NK-92 treated with Interleukin-12 subunit alpha and Interleukin-12 subunit beta, amount 100 ng/mL, for 24 hours (cell line): ENCODE measurements at regions not wholly inside any gene's neighbourhood (a gene's known extent, or its start where the extent isn't known, plus 50 kb on each side); places are given as distances from the start of the nearest gene placed in this dataset.
"Not testable (repeated sequence)": the region's sequence is repeated elsewhere in the genome, so short reads cannot be mapped to it uniquely, and the experiment has no call there.

Experiments
- DNase-seq: peaks from one replicate; lab custom pipeline; 2025; lab: John Stamatoyannopoulos, UW

DNA sequence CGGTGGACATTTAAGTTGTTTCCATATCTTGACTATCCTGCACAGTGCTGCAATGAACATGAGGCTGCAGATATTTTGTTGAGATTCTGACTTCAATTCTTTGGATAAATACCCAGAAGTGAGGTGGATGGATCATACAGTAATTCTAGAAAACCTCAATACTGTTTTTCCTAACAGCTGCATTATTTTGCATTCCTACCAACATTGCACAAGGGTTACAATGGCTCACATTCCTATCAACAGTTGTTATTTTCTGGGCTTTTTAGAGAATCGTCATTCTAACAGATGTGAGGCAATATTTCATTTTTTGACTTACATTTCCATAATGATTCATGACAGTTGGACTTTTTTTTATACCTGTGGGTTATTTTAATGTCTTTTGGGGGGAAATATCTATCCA is 716.9 kb upstream of the ANO3 start:
- no peak for DNase-seq

DNA sequence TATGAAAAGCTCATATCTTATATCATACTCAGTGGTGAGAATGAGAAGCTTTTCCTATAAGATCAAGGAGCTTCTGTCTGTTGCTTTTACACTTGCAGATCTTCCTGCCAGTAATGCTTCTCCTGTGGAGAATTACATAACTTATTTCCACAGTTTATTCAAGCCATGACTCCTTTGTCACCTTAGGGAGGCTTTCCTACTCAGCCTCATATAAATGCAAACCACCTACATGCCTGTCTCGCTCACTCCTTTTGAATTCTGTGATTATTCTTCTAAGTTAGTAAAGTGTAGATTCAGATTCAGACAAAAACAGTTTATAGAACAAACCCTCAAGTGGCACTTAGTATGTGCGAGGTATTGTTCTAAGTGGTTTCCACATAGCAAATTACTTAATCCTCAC is 716.1 kb upstream of the ANO3 start:
- DNase-seq = no peak

DNA sequence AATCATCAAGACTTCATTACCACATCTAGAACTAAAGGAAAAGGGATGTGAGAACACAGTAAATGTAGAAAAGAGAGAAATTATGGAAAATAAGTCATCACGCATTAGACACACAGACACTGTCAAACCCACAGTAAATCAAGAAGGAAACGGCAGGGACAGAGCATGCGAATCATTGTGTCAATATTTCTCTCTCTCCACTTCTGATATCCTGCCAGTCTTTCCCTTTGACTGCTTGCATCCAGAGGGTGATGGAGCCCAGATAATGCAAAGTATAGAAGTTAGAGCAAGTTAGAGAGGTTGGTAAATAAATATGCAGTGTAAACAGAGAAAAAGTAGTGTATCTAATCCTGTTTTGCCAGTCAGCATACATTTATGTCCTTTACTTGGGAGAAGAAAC is 706.8 kb upstream of the ANO3 start:
- no peak for DNase-seq

GRCh38 chr11:25628030-25628429 is 703.9 kb upstream of the ANO3 start:
- DNase-seq = no peak

- DNase-seq = no peak
Measured at GRCh38 chr11:25633230-25633629, 698.7 kb upstream of the ANO3 start.

DNA sequence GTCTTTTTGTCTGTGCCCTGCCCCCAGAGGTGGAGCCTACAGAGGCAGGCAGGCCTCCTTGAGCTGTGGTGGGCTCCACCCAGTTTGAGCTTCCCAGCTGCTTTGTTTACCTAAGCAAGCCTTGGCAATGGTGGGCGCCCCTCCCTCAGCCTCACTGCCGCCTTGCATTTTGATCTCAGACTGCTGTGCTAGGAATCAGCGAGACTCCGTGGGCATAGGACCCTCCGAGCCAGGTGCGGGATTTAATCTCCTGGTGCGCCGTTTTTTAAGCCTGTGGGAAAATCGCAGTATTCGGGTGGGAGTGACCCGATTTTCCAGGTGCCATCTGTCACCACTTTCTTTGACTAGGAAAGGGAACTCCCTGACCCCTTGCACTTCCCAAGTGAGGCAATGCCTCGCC is 682.7 kb upstream of the ANO3 start:
- DNase-seq = not testable (repeated sequence)

- no peak for DNase-seq
Measured at GRCh38 chr11:25650319-25650718, 681.6 kb upstream of the ANO3 start.

GRCh38 chr11:25655636-25656035 is 676.3 kb upstream of the ANO3 start:
- DNase-seq = no peak

DNA sequence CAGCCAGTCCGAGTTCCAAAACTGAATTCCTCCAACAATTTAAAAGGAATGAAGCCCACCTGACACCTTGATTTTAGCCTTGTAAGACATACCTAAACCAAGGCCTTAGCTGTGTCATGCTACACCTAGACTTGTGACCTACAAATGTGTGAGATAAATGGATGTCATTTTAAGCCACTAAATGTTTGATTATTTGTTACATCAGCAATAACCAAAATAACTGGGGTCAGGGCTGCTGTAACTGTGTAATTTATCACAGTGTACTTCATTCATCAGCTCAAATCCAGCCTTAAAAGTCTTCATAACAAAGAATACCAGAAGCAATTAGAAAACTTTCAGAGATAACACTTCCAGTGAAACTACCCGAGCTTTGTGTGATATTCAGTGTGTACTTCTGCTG is 673.0 kb upstream of the ANO3 start:
- DNase-seq = no peak

- no peak for DNase-seq
Measured at GRCh38 chr11:25659706-25660105, 672.2 kb upstream of the ANO3 start.

DNA sequence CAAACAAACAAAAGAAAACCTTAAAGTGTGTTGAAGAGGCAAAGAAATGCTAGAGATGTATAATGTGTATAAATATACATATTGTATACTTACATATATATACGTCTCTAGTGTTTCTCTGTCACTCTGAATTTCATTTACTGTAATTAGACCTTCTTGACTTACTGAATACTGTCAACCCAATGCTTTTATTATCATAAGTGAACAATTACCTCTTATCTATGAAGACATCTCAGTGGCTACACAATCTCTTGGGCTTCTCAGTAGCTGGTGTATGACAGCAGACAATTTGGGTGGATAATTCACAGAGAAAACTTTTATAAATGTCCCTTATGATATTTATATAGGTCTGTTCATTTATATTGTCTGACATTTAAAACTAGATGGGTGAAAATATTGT is 664.1 kb upstream of the ANO3 start:
- no peak for DNase-seq

DNA sequence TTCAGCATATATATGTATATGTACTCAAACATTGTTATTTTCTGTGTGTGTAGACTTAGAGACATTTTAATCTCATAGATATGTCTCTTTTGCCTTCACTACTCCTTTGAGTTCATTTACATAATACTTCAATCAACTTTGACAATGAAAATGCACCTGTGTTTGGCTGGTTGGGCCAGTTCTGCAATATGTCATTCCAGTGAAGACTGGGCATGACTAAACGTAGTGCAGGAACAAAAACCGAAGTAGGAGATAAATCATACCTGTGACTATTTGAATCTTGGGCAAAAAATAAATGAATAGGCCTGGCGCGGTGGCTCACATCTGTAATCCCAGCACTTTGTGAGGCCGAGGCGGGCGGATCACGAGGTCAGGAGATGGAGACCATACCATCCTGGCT is 640.0 kb upstream of the ANO3 start:
- DNase-seq = no peak

DNA sequence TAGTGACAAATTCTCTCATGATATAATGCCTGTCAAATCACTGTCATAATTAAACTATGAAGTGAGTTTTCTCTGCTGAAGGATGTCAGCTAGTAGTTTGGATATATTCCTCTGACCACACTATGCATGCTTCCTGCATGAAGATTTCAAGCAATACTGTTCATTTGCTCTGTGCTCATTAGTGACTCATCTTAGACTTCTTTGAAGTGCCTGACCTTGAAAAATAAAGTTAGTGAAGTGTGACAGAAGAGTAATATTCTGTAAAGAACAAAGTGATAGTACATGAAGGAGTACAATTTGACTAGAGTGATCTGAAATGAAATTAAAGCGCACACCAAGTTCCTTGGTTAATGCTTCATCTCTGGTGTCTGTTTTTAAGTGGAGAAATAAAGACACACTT is 629.5 kb upstream of the ANO3 start:
- DNase-seq = no peak

GRCh38 chr11:25710975-25711374 is 621.0 kb upstream of the ANO3 start:
- no peak for DNase-seq

DNA sequence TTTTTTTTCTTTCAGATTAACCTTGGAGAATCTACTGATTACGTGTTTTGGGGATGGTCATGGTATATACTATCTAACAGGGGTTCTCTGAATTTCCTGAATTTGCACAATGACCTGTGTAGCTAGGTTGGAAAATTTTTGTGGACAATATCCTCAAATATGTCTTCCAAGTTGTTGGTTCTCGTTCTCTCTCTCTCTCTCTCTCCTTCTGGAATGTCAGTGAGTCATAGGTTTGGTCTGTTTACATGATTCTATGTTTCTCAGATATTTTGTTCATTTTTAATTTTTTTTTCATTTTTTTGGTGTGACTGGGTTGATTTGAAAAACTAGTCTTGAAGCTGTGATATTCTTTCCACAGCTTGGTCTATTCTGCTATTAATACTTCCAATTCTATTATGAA is 604.0 kb upstream of the ANO3 start:
- DNase-seq = no peak

- DNase-seq = no peak
Measured at GRCh38 chr11:25730230-25730629, 601.7 kb upstream of the ANO3 start.

DNA sequence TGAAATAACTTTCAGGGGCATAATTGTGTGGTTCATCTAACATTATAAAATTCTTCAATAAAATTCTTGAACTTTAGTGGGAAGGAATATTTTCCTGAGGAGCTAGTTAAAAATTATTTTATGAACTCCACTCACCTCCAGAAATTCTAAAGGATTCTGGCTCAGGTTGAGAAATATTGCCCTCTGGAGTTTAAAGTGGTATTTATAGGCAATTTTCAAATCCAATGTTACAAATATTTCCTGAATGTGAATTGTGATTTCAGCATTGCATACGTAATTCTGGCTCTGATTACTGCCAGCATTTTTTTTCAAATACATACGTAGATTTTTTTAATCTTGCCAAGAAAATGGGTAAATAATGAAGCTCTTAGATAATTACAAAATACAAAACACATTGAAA is 598.2 kb upstream of the ANO3 start:
- no peak for DNase-seq

GRCh38 chr11:25734591-25735211 is 597.2 kb upstream of the ANO3 start:
- no peak for DNase-seq

- no peak for DNase-seq
Measured at GRCh38 chr11:25737071-25737675, 594.8 kb upstream of the ANO3 start.

DNA sequence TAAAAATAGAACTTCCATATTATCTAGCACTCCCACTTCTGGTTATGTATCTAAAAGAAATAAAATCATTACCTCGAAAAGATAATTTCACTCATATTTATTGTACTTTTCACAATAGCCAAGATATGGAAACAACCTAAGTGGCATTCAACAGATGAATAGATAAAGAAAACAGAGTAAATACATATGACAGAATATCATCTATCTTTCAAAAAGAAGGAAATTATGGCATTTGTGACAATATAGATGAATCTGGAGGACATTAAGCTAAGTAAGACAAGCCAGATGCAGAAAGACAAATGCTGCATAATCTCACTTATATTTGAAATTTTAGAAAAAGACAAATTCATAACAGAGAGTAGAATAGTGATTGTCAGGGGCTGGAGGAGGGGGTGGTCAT is 590.0 kb upstream of the ANO3 start:
- DNase-seq = no peak

- DNase-seq = no peak
Measured at GRCh38 chr11:25742800-25743199, 589.1 kb upstream of the ANO3 start.

GRCh38 chr11:25755381-25755780 is 576.5 kb upstream of the ANO3 start:
- DNase-seq = no peak

GRCh38 chr11:25755918-25756584 is 575.9 kb upstream of the ANO3 start:
- DNase-seq = no peak

- DNase-seq = no peak
Measured at GRCh38 chr11:25758145-25758661, 573.7 kb upstream of the ANO3 start.
